Mucosa of descending colon (tissue), 3 donors: ENCODE measurements at regions not wholly inside any gene's neighbourhood (a gene's known extent, or its start where the extent isn't known, plus 50 kb on each side); places are given as distances from the start of the nearest gene placed in this dataset.

Experiments
- ATAC-seq: fragments of 200-7000 bp; cut with Tn5 transposase; one replicate; pipeline ENCODE4 v1.9.1; 2020; ENCODE audit warnings: mild to moderate bottlenecking, moderate library complexity
- DNase-seq, 3 donors: peaks; one replicate each; pipeline ENCODE4 v3.0.0-alpha.2; 2020
- H3K36me3 ChIP-seq: fragments of 200-600 bp; one replicate; pipeline ENCODE4 v1.8.0; 2021; ENCODE audit warnings: low read depth, mild to moderate bottlenecking
- H3K4me1 ChIP-seq: fragments of 200-600 bp; one replicate; pipeline ENCODE4 v1.8.0; 2021; ENCODE audit warnings: low read depth, mild to moderate bottlenecking
- H3K4me3 ChIP-seq: fragments of 200-600 bp; one replicate; pipeline ENCODE4 v1.8.0; 2021; ENCODE audit warnings: mild to moderate bottlenecking
- H3K9me3 ChIP-seq: fragments of 200-600 bp; one replicate; pipeline ENCODE4 v1.8.0; 2021; ENCODE audit warnings: mild to moderate bottlenecking
- CTCF ChIP-seq: fragments of 200-600 bp; IDR thresholded peaks from one replicate; pipeline ENCODE4 v1.8.0; 2022; ENCODE audit warnings: antibody characterized with exemption, mild to moderate bottlenecking
- intact Hi-C, 2 donors: fragments of 100-400 bp; cut with DNase I in 1 of 2; cut with micrococcal nuclease in 1 of 2; formaldehyde crosslinking; loops; one replicate each; pipeline versions ENCODE4 v1.11.0 to v1.11.1; 2022; cut with DNase I, micrococcal nuclease
- donor health status: DM: no; HTN: no; CAD: no; lungs with moderate emphysema.
- donor health status: DM: no; HTN: no; CAD: no.
- donor health status: DM: no; HTN: yes; CAD: no.

GRCh38 chr16:48833461-48833860 lies 223.5 kb upstream of the N4BP1 start:
- DNase-seq, result no peak
- no peak overlapping the region for H3K4me3 ChIP-seq
- ATAC-seq, result no peak
- no peaks in the 10 kb centered on the region for H3K9me3 ChIP-seq
- no peaks in the 10 kb centered on the region for H3K36me3 ChIP-seq
- no peaks in the 10 kb centered on the region for H3K4me1 ChIP-seq
- TF ChIP-seq CTCF, result no peak
- intact Hi-C loops, result no loop called here

DNA sequence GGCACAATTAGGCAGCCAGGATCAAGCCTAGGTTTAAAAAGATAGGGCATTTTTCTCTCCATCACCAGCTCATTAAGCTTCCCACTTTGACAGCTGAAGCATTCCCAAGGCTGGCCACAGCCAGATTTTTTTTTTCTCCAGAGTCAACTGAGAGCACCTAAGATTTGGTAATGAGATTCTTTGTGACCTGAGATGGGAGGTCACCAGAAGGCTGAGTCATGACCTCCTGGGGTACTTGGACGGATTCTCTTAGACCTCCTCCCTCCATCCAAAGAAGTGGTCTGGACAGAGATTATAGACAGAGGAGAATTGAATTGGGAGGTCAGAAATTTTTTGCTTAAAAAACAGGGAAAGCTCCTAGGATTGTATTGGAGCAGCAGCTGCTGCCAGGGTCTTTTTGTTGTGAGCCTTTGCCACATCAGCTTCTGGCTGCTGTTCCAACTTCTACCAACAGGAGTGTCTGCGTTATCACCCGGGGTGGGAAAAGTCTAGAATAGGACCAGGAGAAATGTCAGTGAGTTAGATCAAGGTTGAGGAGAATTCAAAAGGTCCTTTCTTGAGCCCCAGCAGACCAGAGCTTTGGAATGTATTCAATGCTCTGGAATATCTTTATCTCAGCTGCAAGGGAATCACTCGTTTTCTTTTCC lies 221.2 kb upstream of the N4BP1 start:
- H3K36me3 ChIP-seq, result no peaks in the 10 kb centered on the region
- no peak for TF ChIP-seq CTCF
- intact Hi-C loops, result no loop called here
- no peak overlapping the region for H3K4me3 ChIP-seq
- H3K4me1 ChIP-seq, result no peaks in the 10 kb centered on the region
- DNase-seq (no peak), ATAC-seq (no peak)
- H3K9me3 ChIP-seq, result no peaks in the 10 kb centered on the region

GRCh38 chr16:48829336-48830310 lies 219.6 kb upstream of the N4BP1 start:
- intact Hi-C loops, result no loop called here
- no peaks in the 10 kb centered on the region for H3K9me3 ChIP-seq
- no peaks in the 10 kb centered on the region for H3K4me1 ChIP-seq
- H3K36me3 ChIP-seq, result no peaks in the 10 kb centered on the region
- ATAC-seq (no peak), DNase-seq (no peak)
- no peak for TF ChIP-seq CTCF
- H3K4me3 ChIP-seq, result no peak overlapping the region

DNA sequence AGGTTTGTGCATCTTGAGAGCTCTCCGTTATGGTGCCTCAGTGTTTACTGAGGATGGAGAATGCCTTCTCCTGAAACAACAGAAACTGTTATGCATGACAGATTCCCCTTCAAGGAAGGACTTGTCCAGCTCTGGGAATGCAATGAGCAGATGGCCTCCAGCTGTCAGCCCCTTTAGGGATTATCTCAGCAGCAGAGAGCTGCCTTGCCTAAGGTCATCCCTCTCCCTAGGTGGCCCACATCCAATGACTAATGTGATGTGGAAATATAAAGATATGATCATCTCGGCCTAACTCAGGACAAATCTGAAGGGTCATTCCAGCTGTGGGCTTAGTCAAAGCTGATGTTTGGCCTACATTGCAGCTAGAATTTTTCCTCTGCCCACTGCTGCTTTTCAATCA lies 214.3 kb upstream of the N4BP1 start:
- ATAC-seq (no peak), DNase-seq (peak in 1 of 3 donors; percentile 39)
- Histone ChIP-seq H3K4me3 (no peak overlapping the region), H3K9me3 (no peaks in the 10 kb centered on the region), H3K4me1 (no peaks in the 10 kb centered on the region), H3K36me3 (no peaks in the 10 kb centered on the region)
- no peak for TF ChIP-seq CTCF
- intact Hi-C loops, result no loop called here

GRCh38 chr16:48822431-48822830 lies 212.5 kb upstream of the N4BP1 start:
- Histone ChIP-seq H3K4me1 (no peaks in the 10 kb centered on the region), H3K9me3 (no peaks in the 10 kb centered on the region), H3K36me3 (no peaks in the 10 kb centered on the region), H3K4me3 (no peak overlapping the region)
- no peak for DNase-seq
- intact Hi-C loops, result no loop called here
- ATAC-seq, result no peak
- TF ChIP-seq CTCF, result no peak
